Mesendoderm (in vitro differentiated cells): ENCODE measurements at regions not wholly inside any gene's neighbourhood (a gene's known extent, or its start where the extent isn't known, plus 50 kb on each side); places are given as distances from the start of the nearest gene placed in this dataset.

ENCODE experiments used
- DNase-seq: peaks from one replicate; pipeline ENCODE4 v3.0.0; 2013
- H2AK5ac ChIP-seq: 2 replicates; pipeline ENCODE4 v1.6.1; 2013; ENCODE audit warnings: low read length, inconsistent platforms
- H2BK120ac ChIP-seq: 2 replicates; pipeline ENCODE4 v1.6.1; 2013; ENCODE audit warnings: low read depth, mild to moderate bottlenecking, low read length, moderate library complexity, mixed read lengths
- H2BK15ac ChIP-seq: replicated peaks from 2 replicates; pipeline ENCODE4 v1.6.1; 2013; ENCODE audit warnings: low read depth, mild to moderate bottlenecking, moderate library complexity
- H2BK5ac ChIP-seq: 2 replicates; pipeline ENCODE4 v1.6.1; 2013; ENCODE audit warnings: low read length, inconsistent platforms
- H3K18ac ChIP-seq: 2 replicates; pipeline ENCODE4 v1.6.1; 2013; ENCODE audit warnings: mild to moderate bottlenecking, low read length, mixed read lengths
- H3K23ac ChIP-seq: one replicate; pipeline ENCODE4 v1.6.1; 2013; ENCODE audit warnings: low read length
- H3K27ac ChIP-seq: 2 replicates; pipeline ENCODE4 v1.5.1; 2013; ENCODE audit warnings: low read depth, mild to moderate bottlenecking, inconsistent platforms, low read length, moderate library complexity
- H3K27me3 ChIP-seq: 2 replicates; pipeline ENCODE4 v1.6.1; 2013; ENCODE audit warnings: low read length, control low read depth, mild to moderate bottlenecking, inconsistent platforms; ENCODE audit not compliant: insufficient read depth, poor library complexity
- H3K36me3 ChIP-seq: 2 replicates; pipeline ENCODE4 v1.6.1; 2013; ENCODE audit warnings: low read length, inconsistent platforms; ENCODE audit not compliant: control insufficient read depth, insufficient read depth
- H3K4ac ChIP-seq: one replicate; pipeline ENCODE4 v1.6.1; 2013; ENCODE audit warnings: low read depth, mild to moderate bottlenecking, low read length, moderate library complexity
- H3K4me1 ChIP-seq: 2 replicates; pipeline ENCODE4 v1.6.1; 2013; ENCODE audit warnings: low read depth, low read length, inconsistent platforms; ENCODE audit not compliant: control insufficient read depth
- H3K4me2 ChIP-seq: 2 replicates; pipeline ENCODE4 v1.6.1; 2013; ENCODE audit warnings: low read length
- H3K4me3 ChIP-seq: 2 replicates; pipeline ENCODE4 v1.5.1; 2013; ENCODE audit warnings: mild to moderate bottlenecking, low read length
- H3K56ac ChIP-seq: one replicate; pipeline ENCODE4 v1.6.1; 2013; ENCODE audit warnings: low read length
- H3K79me1 ChIP-seq: 2 replicates; pipeline ENCODE4 v1.6.1; 2013; ENCODE audit warnings: low read length, inconsistent platforms
- H3K79me2 ChIP-seq: 2 replicates; pipeline ENCODE4 v1.6.1; 2013; ENCODE audit warnings: mild to moderate bottlenecking, low read length; ENCODE audit not compliant: control insufficient read depth, insufficient read depth
- H3K9ac ChIP-seq: 2 replicates; pipeline ENCODE4 v1.6.1; 2013; ENCODE audit warnings: low read length, inconsistent platforms
- H4K5ac ChIP-seq: one replicate; pipeline ENCODE4 v1.6.1; 2013; ENCODE audit warnings: low read length
- H4K8ac ChIP-seq: one replicate; pipeline ENCODE4 v1.6.1; 2013; ENCODE audit warnings: low read depth, mild to moderate bottlenecking, control low read depth, low read length, moderate library complexity
- WGBS: extraction: QIAGEN DNeasy Blood & Tissue Kit; methylation state at CpG from one replicate; pipeline ENCODE4 v1.1.7; 2013; ENCODE audit warnings: low lambda C conversion rate, missing lambda C conversion rate; ENCODE audit not compliant: insufficient coverage; ENCODE audit errors: extremely low coverage; 5-methylcytosine and 5-hydroxymethylcytosine counted together

GRCh38 chr4:13126976-13127910 lies 356.9 kb downstream of the RAB28 start:
- Histone ChIP-seq H3K4me2 (no peak overlapping the region), H2BK15ac (no peak overlapping the region), H2BK5ac (no peak overlapping the region), H2AK5ac (no peak overlapping the region), H3K4ac (no peak overlapping the region), H3K36me3 (no peaks in the 10 kb centered on the region), H3K4me3 (no peak overlapping the region), H3K27ac (no peak overlapping the region), H3K79me2 (no peaks in the 10 kb centered on the region), H3K4me1 (no peaks in the 10 kb centered on the region), H2BK120ac (no peak overlapping the region), H3K27me3 (no peaks in the 10 kb centered on the region), H3K79me1 (no peaks in the 10 kb centered on the region), H3K23ac (no peak overlapping the region), H4K8ac (no peak overlapping the region), H3K9ac (no peak overlapping the region), H4K5ac (no peak overlapping the region), H3K18ac (no peak overlapping the region), H3K56ac (no peak overlapping the region)
- DNase-seq = no peak
- WGBS = no CpG with 5 or more reads among the region's 7 CpGs

GRCh38 chr4:13118633-13119032 lies 365.5 kb downstream of the RAB28 start:
- H3K4me3 ChIP-seq = no peak overlapping the region
- no peak overlapping the region for H2AK5ac ChIP-seq
- no peaks in the 10 kb centered on the region for H3K36me3 ChIP-seq
- H3K23ac ChIP-seq = no peak overlapping the region
- no peak overlapping the region for H3K56ac ChIP-seq
- H2BK15ac ChIP-seq = no peak overlapping the region
- no peak overlapping the region for H3K4ac ChIP-seq
- H2BK5ac ChIP-seq = no peak overlapping the region
- H3K9ac ChIP-seq = no peak overlapping the region
- H4K8ac ChIP-seq = no peak overlapping the region
- no peaks in the 10 kb centered on the region for H3K79me2 ChIP-seq
- no peak for DNase-seq
- no peak overlapping the region for H2BK120ac ChIP-seq
- no peak overlapping the region for H3K4me2 ChIP-seq
- H3K27me3 ChIP-seq = peaks cover 2% of the 10 kb centered on the region
- no peak overlapping the region for H3K18ac ChIP-seq
- H4K5ac ChIP-seq = no peak overlapping the region
- no peak overlapping the region for H3K27ac ChIP-seq
- no peaks in the 10 kb centered on the region for H3K79me1 ChIP-seq
- no peaks in the 10 kb centered on the region for H3K4me1 ChIP-seq
- no CpG with 5 or more reads among the region's 2 CpGs for WGBS

- no peak overlapping the region for H2BK15ac ChIP-seq
- no peak overlapping the region for H3K4ac ChIP-seq
- no peaks in the 10 kb centered on the region for H3K4me1 ChIP-seq
- no peak overlapping the region for H3K23ac ChIP-seq
- no peak overlapping the region for H4K5ac ChIP-seq
- H3K9ac ChIP-seq = no peak overlapping the region
- H3K56ac ChIP-seq = no peak overlapping the region
- no peak overlapping the region for H2BK5ac ChIP-seq
- no peaks in the 10 kb centered on the region for H3K36me3 ChIP-seq
- no CpG with 5 or more reads among the region's 3 CpGs for WGBS
- no peak overlapping the region for H3K4me3 ChIP-seq
- H4K8ac ChIP-seq = no peak overlapping the region
- H3K79me1 ChIP-seq = no peaks in the 10 kb centered on the region
- H2BK120ac ChIP-seq = no peak overlapping the region
- DNase-seq = peak; percentile 40
- H3K18ac ChIP-seq = no peak overlapping the region
- H3K27me3 ChIP-seq = peaks cover 2% of the 10 kb centered on the region
- H3K4me2 ChIP-seq = no peak overlapping the region
- H2AK5ac ChIP-seq = no peak overlapping the region
- no peak overlapping the region for H3K27ac ChIP-seq
- H3K79me2 ChIP-seq = no peaks in the 10 kb centered on the region
Measured at GRCh38 chr4:13117185-13117584, 367.0 kb downstream of the RAB28 start.

- Histone ChIP-seq H4K5ac (no peak overlapping the region), H3K4me1 (no peaks in the 10 kb centered on the region), H2BK5ac (no peak overlapping the region), H3K4ac (no peak overlapping the region), H2BK120ac (no peak overlapping the region), H3K4me2 (no peak overlapping the region), H3K18ac (no peak overlapping the region), H4K8ac (no peak overlapping the region), H2AK5ac (no peak overlapping the region), H3K56ac (no peak overlapping the region), H3K79me2 (no peaks in the 10 kb centered on the region), H3K27me3 (peaks cover 2% of the 10 kb centered on the region), H3K9ac (no peak overlapping the region), H3K23ac (no peak overlapping the region), H3K27ac (no peak overlapping the region), H2BK15ac (no peak overlapping the region), H3K4me3 (no peak overlapping the region), H3K79me1 (no peaks in the 10 kb centered on the region), H3K36me3 (no peaks in the 10 kb centered on the region)
- DNase-seq = no peak
- no CpG with 5 or more reads among the region's 3 CpGs for WGBS
Measured at GRCh38 chr4:13112030-13112429, 372.1 kb downstream of the RAB28 start.

- Histone ChIP-seq H3K4me1 (no peaks in the 10 kb centered on the region), H4K8ac (no peak overlapping the region), H3K79me1 (no peaks in the 10 kb centered on the region), H3K23ac (no peak overlapping the region), H3K79me2 (no peaks in the 10 kb centered on the region), H3K27me3 (no peaks in the 10 kb centered on the region), H3K4me2 (no peak overlapping the region), H3K18ac (no peak overlapping the region), H4K5ac (no peak overlapping the region), H3K56ac (no peak overlapping the region), H3K9ac (no peak overlapping the region), H2BK15ac (no peak overlapping the region), H2AK5ac (no peak overlapping the region), H3K27ac (no peak overlapping the region), H2BK120ac (no peak overlapping the region), H3K4ac (no peak overlapping the region), H3K4me3 (no peak overlapping the region), H3K36me3 (no peaks in the 10 kb centered on the region), H2BK5ac (no peak overlapping the region)
- DNase-seq = no peak
- no CpG with 5 or more reads among the region's 1 CpG for WGBS
Measured at GRCh38 chr4:13109536-13109935, 374.6 kb downstream of the RAB28 start.

GRCh38 chr4:13108096-13108495 lies 376.0 kb downstream of the RAB28 start:
- no peak overlapping the region for H2AK5ac ChIP-seq
- no peak overlapping the region for H2BK5ac ChIP-seq
- H4K5ac ChIP-seq = no peak overlapping the region
- H3K23ac ChIP-seq = no peak overlapping the region
- no peak for DNase-seq
- no CpG with 5 or more reads among the region's 1 CpG for WGBS
- H3K4me3 ChIP-seq = no peak overlapping the region
- H3K79me1 ChIP-seq = no peaks in the 10 kb centered on the region
- no peak overlapping the region for H3K4me2 ChIP-seq
- no peak overlapping the region for H3K18ac ChIP-seq
- H4K8ac ChIP-seq = no peak overlapping the region
- no peak overlapping the region for H2BK120ac ChIP-seq
- no peaks in the 10 kb centered on the region for H3K27me3 ChIP-seq
- no peaks in the 10 kb centered on the region for H3K79me2 ChIP-seq
- no peak overlapping the region for H3K56ac ChIP-seq
- H3K4ac ChIP-seq = no peak overlapping the region
- H2BK15ac ChIP-seq = no peak overlapping the region
- H3K4me1 ChIP-seq = no peaks in the 10 kb centered on the region
- H3K9ac ChIP-seq = no peak overlapping the region
- no peaks in the 10 kb centered on the region for H3K36me3 ChIP-seq
- H3K27ac ChIP-seq = no peak overlapping the region
